H1 (cell line): ENCODE measurements at regions not wholly inside any gene's neighbourhood (a gene's known extent, or its start where the extent isn't known, plus 50 kb on each side); places are given as distances from the start of the nearest gene placed in this dataset.

Experiments
- ASH2L ChIP-seq: fragments of 200-600, 300-600 bp; sonication (generic); IDR thresholded peaks from one replicate; pipeline ENCODE4 v1.7.1; 2017; ENCODE audit warnings: low read length
- BRCA1 ChIP-seq: IDR thresholded peaks from 2 replicates; pipeline ENCODE4 v1.6.1; 2012; ENCODE audit warnings: low read depth, low read length, improper control_type of control experiment
- CHD1 ChIP-seq: IDR thresholded peaks from 2 replicates; pipeline ENCODE4 v1.6.1; 2012; ENCODE audit warnings: low read depth, low read length, improper control_type of control experiment
- CHD7 ChIP-seq: fragments of 300-600 bp; sonication (generic); IDR thresholded peaks from 2 replicates; pipeline ENCODE4 v1.7.1; 2012; ENCODE audit warnings: low read length, moderate library complexity, mild to moderate bottlenecking, inconsistent platforms; ENCODE audit not compliant: insufficient replicate concordance
- E2F6 ChIP-seq: IDR thresholded peaks from 2 replicates; pipeline ENCODE4 v1.6.1; 2012; ENCODE audit warnings: inconsistent platforms
- EGR1 ChIP-seq: IDR thresholded peaks from 2 replicates; pipeline ENCODE4 v1.6.1; 2011; ENCODE audit warnings: low read depth, low read length, borderline replicate concordance
- EP300 ChIP-seq, 2 experiments: IDR thresholded peaks; 1 replicate in 1 of 2; 2 replicates in 1 of 2; pipeline ENCODE4 v1.6.1; 2011 to 2012; ENCODE audit warnings: low read depth in 2 of 2, low read length in 2 of 2, mild to moderate bottlenecking in 2 of 2, borderline replicate concordance in 1 of 2, inconsistent platforms in 1 of 2, moderate library complexity in 1 of 2
- POU5F1 ChIP-seq: IDR thresholded peaks from 2 replicates; pipeline ENCODE4 v1.6.1; 2011; ENCODE audit warnings: low read depth, mild to moderate bottlenecking, low read length, moderate library complexity
- SIX5 ChIP-seq: IDR thresholded peaks from 2 replicates; pipeline ENCODE4 v1.6.1; 2011; ENCODE audit warnings: mild to moderate bottlenecking, low read depth, low read length
- TAF7 ChIP-seq: optimal IDR thresholded peaks from 2 replicates; pipeline ENCODE3; 2011; ENCODE audit warnings: low read depth, mild to moderate bottlenecking, inconsistent platforms, low read length, moderate library complexity, borderline replicate concordance
- TCF12 ChIP-seq: IDR thresholded peaks from 2 replicates; pipeline ENCODE4 v1.6.1; 2011; ENCODE audit warnings: low read depth, mild to moderate bottlenecking, low read length
- TEAD4 ChIP-seq: IDR thresholded peaks from 2 replicates; pipeline ENCODE4 v1.6.1; 2012; ENCODE audit warnings: low read depth, low read length, inconsistent platforms, mixed read lengths

- no peak for TF ChIP-seq CHD7
- TF ChIP-seq BRCA1 = no peak
- TF ChIP-seq ASH2L = no peak
- TF ChIP-seq EGR1 = no peak
- no peak for TF ChIP-seq POU5F1
- TF ChIP-seq E2F6 = no peak
- TF ChIP-seq CHD1 = no peak
- no peak for TF ChIP-seq TAF7
- no peak for TF ChIP-seq EP300 (IDR thresholded peaks at IDR 0.05; ENCODE audit: borderline replicate concordance in 1 of 2, low read depth in 2 of 2, low read length in 2 of 2)
- TF ChIP-seq TCF12 = no peak
- TF ChIP-seq TEAD4 = no peak
- no peak for TF ChIP-seq SIX5
- TF ChIP-seq, all 59 proteins: peak for 0
Observed at GRCh38 chr4:98712607-98713006, 54.2 kb upstream of the TSPAN5 start (continued).
